T-helper 2 cell treated with Interferon-gamma antibody and Interleukin-4, amounts not matched to agents 5 μg/mL and 100 μg/mL, for 36 hours (primary cell): ENCODE measurements at regions not wholly inside any gene's neighbourhood (a gene's known extent, or its start where the extent isn't known, plus 50 kb on each side); places are given as distances from the start of the nearest gene placed in this dataset.
A peak's percentile ranks its signal among the peaks of the same experiment; 100 is the strongest.
"Not testable (repeated sequence)": the region's sequence is repeated elsewhere in the genome, so short reads cannot be mapped to it uniquely, and the experiment has no call there.

Experiments used
- DNase-seq: peaks from one replicate; pipeline ENCODE4 v3.0.0; 2021; ENCODE audit warnings: low spot score
- H3K27ac Mint-ChIP-seq: one replicate; pipeline ENCODE4 v1.8.0; 2021; ENCODE audit warnings: mild to moderate bottlenecking, mixed read lengths
- H3K27me3 Mint-ChIP-seq: one replicate; pipeline ENCODE4 v1.8.0; 2021; ENCODE audit warnings: low read depth, mixed read lengths
- H3K36me3 Mint-ChIP-seq: one replicate; pipeline ENCODE4 v1.8.0; 2021; ENCODE audit warnings: low read depth, mixed read lengths
- H3K4me1 Mint-ChIP-seq: one replicate; pipeline ENCODE4 v1.8.0; 2021; ENCODE audit warnings: low read depth, mixed read lengths
- H3K4me3 Mint-ChIP-seq: one replicate; pipeline ENCODE4 v1.8.0; 2022; ENCODE audit warnings: mild to moderate bottlenecking, moderate library complexity, mixed read lengths
- H3K9me3 Mint-ChIP-seq: one replicate; pipeline ENCODE4 v1.8.0; 2021; ENCODE audit warnings: mixed read lengths

DNA sequence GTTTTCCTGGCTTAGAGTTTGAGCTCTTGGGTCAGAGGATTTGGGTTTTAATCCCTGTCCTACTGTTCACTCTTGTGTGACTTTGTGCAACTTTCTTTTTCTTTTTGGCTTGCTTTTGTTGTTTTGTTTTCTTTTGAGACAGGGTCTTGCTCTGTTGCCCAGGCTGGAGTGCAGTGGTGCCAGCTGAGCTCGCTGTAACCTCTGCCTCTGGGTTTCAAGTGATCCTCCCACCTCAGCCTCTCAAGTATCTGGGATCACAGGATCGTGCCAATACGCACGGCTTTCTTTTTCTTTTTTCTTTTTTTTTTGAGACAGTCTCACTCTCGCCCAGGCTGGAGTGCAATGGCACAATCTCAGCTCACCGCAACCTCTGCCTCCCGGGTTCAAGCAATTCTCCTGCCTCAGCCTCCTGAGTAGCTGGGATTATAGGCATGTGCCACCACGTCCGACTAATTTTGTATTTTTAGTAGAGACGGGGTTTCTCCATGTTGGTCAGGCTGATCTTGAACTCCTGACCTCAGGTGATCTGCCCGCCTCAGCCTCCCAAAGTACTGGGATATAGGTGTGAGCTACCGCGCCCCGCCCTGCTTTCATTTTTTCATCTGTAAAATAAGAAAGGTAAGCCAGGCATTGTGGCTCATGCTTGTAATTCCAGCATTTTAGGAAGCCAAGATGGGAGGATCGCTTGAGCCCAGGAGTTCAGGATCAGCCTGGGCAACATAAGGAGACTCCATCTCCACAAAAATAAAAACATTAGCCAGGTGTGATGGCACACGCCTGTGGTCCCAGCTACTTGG, 76.1 kb upstream of the ZNF217 start:
- not testable (repeated sequence) for H3K9me3 Mint-ChIP-seq, H3K36me3 Mint-ChIP-seq, DNase-seq, H3K27ac Mint-ChIP-seq, H3K4me1 Mint-ChIP-seq, H3K27me3 Mint-ChIP-seq, H3K4me3 Mint-ChIP-seq

DNA sequence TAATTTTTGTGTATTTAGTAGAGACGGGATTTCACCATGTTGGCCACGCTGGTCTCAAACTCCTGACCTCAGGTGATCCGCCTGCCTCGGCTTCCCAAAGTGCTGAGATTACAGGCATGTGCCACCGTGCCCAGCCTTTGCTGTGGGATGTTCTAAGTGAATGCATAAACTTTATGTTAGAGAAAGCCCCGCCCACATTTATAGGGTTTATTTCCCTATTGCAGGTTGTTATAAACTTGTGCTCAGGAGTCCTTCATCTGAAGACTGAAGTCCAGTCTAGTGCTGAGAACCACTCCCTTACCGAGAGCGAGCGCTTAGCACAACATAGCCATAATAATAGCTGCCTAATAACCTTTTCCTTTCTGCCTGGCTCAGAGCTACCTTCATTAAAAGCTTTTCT, 75.4 kb upstream of the ZNF217 start:
- Mint-ChIP-seq H3K36me3 (no peaks in the 10 kb centered on the region), H3K4me1 (peaks cover 2% of the 10 kb centered on the region), H3K4me3 (no peak overlapping the region), H3K9me3 (no peaks in the 10 kb centered on the region), H3K27ac (no peak overlapping the region), H3K27me3 (no peaks in the 10 kb centered on the region)
- DNase-seq, result no peak

DNA sequence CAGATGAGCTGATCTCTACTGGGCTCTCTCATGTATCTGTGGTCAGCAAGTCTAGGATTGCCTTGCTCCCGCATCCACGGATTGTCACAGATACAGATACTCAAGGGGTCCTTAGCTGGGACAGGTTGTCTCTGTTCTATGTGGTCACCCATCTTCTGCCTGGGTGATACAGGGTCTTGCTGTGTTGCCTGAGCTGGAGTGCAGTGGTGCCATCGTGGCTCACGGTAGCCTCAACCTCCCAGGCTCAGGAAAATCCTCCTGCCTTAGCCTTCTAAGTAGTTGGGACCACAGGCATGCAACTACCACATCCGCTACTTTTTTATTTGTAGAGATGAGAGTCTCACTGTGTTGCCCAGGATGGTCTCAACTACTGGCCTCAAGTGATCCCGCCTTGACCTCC, 72.5 kb upstream of the ZNF217 start:
- Mint-ChIP-seq H3K9me3 (no peaks in the 10 kb centered on the region), H3K27me3 (no peaks in the 10 kb centered on the region), H3K36me3 (no peaks in the 10 kb centered on the region), H3K4me3 (no peak overlapping the region), H3K27ac (no peak overlapping the region), H3K4me1 (peaks cover 16% of the 10 kb centered on the region)
- DNase-seq, result no peak

DNA sequence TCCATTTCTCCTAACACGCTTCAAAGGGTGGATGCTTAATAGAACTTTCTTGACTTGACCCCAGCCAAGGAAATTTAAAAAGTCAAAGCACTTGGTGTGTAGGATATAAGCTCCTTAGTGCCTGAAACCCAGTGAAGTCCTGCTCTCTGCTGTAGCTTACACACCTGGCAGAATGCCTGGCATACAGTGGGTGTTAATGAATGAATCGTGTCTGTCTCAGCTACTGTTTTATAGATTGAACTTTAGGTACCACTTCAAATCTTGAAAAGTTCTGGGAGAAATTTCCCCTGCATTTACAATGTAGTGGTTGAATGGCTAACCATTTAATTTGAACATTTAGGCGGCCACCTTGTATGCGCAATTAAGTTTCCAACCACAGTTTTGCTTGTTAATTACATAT, 70.5 kb upstream of the ZNF217 start:
- Mint-ChIP-seq H3K27me3 (no peaks in the 10 kb centered on the region), H3K27ac (no peak overlapping the region), H3K9me3 (no peaks in the 10 kb centered on the region), H3K4me1 (peaks cover 30% of the 10 kb centered on the region), H3K4me3 (no peak overlapping the region), H3K36me3 (no peaks in the 10 kb centered on the region)
- DNase-seq, result no peak

DNA sequence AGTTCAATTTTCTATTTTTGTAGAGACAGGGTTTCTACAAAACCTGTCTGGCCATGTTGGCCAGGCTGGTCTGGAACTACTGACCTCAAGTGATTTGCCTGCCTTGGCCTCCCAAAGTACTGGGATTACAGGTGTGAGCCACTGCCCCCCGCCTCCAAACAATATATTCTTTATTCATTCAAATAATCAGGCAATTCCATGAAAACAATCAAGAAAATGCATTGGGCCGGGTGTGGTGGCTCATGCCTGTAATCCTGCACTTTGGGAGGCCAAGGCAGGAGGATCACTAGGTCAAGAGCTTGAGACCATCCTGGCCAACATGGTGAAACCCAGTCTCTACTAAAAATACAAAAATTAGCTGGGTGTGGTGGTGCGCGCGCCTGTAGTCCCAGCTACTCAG, 69.9 kb upstream of the ZNF217 start:
- not testable (repeated sequence) for H3K4me3 Mint-ChIP-seq, H3K27ac Mint-ChIP-seq, DNase-seq, H3K36me3 Mint-ChIP-seq, H3K9me3 Mint-ChIP-seq, H3K27me3 Mint-ChIP-seq
- H3K4me1 Mint-ChIP-seq, result peaks cover 33% of the 10 kb centered on the region

DNA sequence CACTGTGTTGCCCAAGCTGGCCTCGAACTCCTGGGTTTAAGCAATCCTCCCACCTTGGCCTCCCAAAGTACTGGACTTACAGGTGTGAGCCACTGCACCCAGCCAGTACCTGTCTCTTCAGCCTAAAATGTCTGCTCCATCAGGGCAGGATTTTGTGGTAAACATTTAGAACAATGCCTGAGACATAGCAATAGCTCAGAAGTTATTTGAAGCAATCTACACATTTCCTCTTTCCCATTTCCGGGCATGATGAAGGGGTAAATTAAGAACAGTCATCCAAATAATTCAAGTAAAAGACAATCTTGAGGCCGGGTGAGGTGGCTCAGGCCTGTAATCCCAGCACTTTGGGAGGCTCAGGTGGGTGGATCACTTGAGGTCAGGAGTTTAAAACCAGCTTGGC, 69.0 kb upstream of the ZNF217 start:
- Mint-ChIP-seq H3K9me3 (no peaks in the 10 kb centered on the region), H3K4me3 (no peak overlapping the region), H3K36me3 (no peaks in the 10 kb centered on the region), H3K27ac (peak overlapping the region; percentile 49), H3K4me1 (peaks cover 41% of the 10 kb centered on the region), H3K27me3 (no peaks in the 10 kb centered on the region)
- DNase-seq, result no peak

DNA sequence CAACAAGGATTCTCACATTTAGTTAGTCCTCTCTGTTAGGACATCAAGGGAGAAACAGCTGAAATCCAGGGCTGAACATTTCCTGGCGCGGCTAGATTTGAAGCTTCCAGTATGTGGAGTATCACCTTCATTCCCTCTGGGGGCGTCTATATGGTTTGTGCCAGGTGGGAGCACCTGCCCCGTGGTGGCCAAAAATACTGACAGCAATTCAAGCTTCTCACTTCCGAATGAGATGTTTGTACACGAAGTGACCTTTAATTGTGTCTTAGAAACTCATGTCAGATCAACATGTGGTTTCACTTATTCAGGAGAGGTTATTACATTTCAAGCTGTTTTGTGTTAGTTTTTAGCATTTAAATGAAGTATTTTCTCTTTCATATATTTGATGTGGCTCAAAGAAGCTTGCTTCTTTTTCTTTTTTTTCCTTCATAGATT, 67.3 kb upstream of the ZNF217 start:
- H3K9me3 Mint-ChIP-seq, result no peaks in the 10 kb centered on the region
- peak overlapping the region; percentile 92 for H3K27ac Mint-ChIP-seq
- H3K4me1 Mint-ChIP-seq, result peaks cover 57% of the 10 kb centered on the region
- peak; percentile 22 for DNase-seq
- no peaks in the 10 kb centered on the region for H3K27me3 Mint-ChIP-seq
- no peaks in the 10 kb centered on the region for H3K36me3 Mint-ChIP-seq
- H3K4me3 Mint-ChIP-seq, result peak overlapping the region; percentile 84

DNA sequence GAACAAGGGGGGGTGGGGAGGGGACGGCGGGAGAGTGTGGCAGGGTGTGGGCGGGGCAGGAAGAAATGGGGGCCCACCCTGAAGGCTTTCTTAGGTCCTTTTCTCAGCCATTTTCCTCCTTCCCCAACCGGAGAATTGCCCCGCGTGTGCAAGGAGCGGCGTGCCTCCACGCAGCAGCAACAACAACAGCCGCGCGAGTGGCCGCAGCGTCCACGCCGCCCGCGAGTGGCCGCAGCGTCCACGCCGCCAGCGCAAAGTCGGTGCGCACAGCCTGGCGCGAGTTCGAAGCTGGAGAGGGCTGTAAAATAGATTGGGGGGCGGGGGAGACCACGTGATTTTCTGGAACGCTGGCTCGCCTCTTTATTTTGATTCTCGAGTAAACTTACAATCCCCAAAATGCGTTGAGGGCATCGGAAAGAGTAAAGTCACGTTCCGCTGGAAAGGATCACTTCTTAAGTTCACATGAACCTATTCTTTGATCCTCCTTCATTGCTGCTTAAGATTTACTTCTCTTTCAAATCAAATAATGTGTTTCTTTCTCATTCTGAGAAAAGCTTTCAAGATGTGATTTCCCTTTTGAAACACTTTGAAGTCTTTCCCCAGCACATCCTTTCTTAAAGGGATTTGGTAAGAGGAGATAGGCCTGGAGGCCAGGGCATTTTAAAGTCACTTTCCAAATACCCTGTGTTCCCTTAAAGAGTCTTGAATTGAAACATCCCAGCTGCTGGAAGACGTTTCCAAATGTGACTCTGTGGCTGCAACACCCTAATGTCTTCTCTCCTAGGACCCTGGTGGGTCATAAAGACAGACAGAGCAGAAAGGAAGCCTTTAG, 66.7 kb upstream of the ZNF217 start:
- Mint-ChIP-seq H3K4me1 (peaks cover 62% of the 10 kb centered on the region), H3K36me3 (no peaks in the 10 kb centered on the region), H3K27me3 (no peaks in the 10 kb centered on the region)

DNA sequence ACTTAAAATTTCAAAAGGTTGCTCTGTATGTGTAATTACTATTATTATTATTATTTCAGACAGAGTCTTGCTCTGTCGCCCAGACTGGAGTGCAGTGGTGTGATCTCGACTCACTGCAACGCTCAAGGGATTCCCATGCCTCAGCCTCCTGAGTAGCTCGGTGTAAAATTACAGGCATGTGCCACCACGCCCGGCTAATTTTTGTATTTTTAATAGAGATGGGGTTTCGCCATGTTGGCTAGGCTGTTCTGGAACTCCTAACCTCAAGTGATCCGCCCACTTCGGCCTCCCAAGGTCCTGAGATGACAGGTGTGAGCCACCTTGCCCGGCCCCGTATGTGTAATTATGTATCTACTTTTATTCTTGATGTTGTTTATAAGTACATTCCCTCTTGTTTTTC, 65.3 kb upstream of the ZNF217 start:
- Mint-ChIP-seq H3K4me1 (peaks cover 68% of the 10 kb centered on the region), H3K9me3 (no peaks in the 10 kb centered on the region), H3K36me3 (no peaks in the 10 kb centered on the region), H3K27me3 (no peaks in the 10 kb centered on the region), H3K4me3 (peak overlapping the region; percentile 84), H3K27ac (peak overlapping the region; percentile 49)
- DNase-seq, result no peak

More for the DNA sequence above, 66.7 kb upstream of the ZNF217 start:
- peak; percentile 27 for DNase-seq
- Mint-ChIP-seq H3K27ac (peak overlapping the region; percentile 92), H3K4me3 (peak overlapping the region; percentile 84), H3K9me3 (no peaks in the 10 kb centered on the region)

DNA sequence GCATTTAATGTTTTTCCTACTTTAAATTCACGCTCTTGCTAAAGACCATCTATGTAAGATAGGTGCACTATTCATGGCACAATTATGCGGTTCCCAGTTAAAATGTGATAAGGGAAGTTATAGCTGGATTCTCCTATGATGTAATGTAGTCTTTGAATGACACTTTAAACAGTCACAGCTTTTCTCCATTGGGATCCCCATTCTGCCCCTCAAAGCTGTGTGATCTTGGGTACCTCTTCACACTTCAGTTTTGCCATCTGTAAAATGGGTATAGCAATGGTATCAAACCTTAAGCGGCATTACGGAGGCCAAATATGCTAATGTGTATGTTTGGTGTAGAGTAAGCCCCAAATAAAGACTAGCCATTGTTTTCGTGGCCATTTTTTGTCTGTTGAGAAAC, 64.7 kb upstream of the ZNF217 start:
- Mint-ChIP-seq H3K4me1 (peaks cover 72% of the 10 kb centered on the region), H3K36me3 (no peaks in the 10 kb centered on the region), H3K9me3 (no peaks in the 10 kb centered on the region), H3K4me3 (peak overlapping the region; percentile 7), H3K27me3 (no peaks in the 10 kb centered on the region), H3K27ac (peak overlapping the region; percentile 43)
- no peak for DNase-seq

DNA sequence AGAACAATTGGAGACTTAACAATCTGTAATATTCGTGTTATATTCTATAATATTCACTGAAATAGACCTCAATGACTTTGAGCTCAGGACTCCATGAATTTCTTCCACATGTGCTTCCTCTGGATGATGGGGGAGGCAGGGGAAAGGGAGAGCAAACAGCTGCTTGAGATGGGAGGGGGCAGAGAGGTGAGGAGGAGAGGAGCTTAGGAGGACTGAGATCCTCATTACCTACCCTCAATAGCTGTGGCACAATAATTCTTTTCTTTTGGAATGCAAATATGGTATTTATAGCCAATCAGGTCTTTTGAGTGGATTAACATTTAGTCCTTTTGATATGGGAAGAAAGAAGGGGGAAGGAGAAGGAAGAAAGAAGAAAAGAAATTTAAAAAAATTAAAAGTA, 64.1 kb upstream of the ZNF217 start:
- Mint-ChIP-seq H3K4me1 (peaks cover 74% of the 10 kb centered on the region), H3K27ac (peak overlapping the region; percentile 16), H3K27me3 (no peaks in the 10 kb centered on the region), H3K4me3 (peak overlapping the region; percentile 2), H3K9me3 (no peaks in the 10 kb centered on the region), H3K36me3 (no peaks in the 10 kb centered on the region)
- no peak for DNase-seq

DNA sequence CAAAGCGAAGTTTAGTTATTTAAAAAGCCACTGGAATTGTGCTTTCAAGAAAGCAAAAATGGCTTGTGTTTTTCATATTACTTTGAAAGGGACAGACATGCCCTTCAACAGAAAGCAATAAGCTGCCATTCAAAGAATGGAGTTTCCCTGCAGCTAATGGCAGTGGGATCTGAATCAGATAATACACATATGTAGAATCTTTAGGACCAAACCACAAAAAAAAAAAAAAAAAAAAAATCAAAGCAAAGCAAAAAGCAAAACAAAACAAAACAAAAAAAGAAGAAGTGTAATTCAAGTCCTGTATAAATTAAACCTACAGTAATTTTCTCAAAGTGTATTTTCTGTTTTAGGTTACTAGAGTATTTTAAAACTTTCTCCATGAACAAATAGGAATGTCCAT, 63.6 kb upstream of the ZNF217 start:
- peak overlapping the region; percentile 61 for H3K4me3 Mint-ChIP-seq
- H3K9me3 Mint-ChIP-seq, result no peaks in the 10 kb centered on the region
- no peaks in the 10 kb centered on the region for H3K27me3 Mint-ChIP-seq
- peaks cover 74% of the 10 kb centered on the region for H3K4me1 Mint-ChIP-seq
- no peaks in the 10 kb centered on the region for H3K36me3 Mint-ChIP-seq
- peak overlapping the region; percentile 74 for H3K27ac Mint-ChIP-seq
- no peak for DNase-seq

DNA sequence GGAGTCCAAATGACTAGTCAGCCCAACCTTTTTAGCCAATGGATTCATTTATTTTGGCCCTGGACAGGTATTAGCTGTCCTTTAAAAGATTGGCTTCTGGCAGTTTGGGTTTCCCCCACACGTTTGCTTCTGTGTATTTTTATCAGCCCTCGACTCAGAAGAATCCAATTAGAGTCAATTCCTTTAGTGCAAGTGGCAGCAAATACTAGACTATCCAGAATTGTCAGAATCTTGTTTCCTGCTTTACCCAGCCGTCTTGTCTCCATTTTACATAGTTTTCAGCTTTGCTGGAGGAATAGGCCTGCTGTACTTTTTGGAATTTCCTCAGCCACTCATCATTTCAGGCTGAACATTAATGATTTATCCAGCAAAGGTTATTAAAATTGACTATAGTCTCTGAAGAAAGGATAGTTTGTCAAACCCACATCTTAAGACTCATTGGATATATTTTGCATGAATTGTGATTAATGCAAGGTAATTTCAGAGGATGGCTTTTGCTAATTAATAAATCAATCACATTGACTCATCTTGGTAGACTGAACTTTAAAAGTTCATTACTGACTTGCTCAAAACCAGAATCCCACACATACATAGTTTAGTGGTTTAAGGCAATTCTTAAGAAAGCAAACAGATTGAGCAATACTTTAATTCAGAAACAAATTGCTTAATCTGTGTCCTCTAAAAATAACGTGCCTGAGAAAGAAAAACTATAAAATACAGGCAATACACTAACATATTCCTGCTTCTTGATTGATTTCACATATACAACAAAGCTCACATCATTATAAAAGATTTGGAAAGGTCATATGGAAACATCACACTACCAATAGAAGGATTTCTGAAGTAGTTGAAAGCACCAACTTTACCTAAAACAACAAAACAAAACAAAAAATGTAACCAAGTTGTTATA, 62.9 kb upstream of the ZNF217 start:
- no peak for DNase-seq
- H3K4me1 Mint-ChIP-seq, result peaks cover 77% of the 10 kb centered on the region
- H3K4me3 Mint-ChIP-seq, result peak overlapping the region; percentile 61
- H3K36me3 Mint-ChIP-seq, result no peaks in the 10 kb centered on the region
- H3K9me3 Mint-ChIP-seq, result no peaks in the 10 kb centered on the region
- H3K27me3 Mint-ChIP-seq, result no peaks in the 10 kb centered on the region
- peak overlapping the region; percentile 74 for H3K27ac Mint-ChIP-seq
